CD4-positive, alpha-beta memory T cell (primary cell): ENCODE measurements at regions not wholly inside any gene's neighbourhood (a gene's known extent, or its start where the extent isn't known, plus 50 kb on each side); places are given as distances from the start of the nearest gene placed in this dataset.

Source experiments
- CTCF ChIA-PET: fragments of 350-600 bp; sonication (Branson Sonifier 250); formaldehyde crosslinking; loops from one replicate; lab custom pipeline; 2021; ENCODE audit warnings: inconsistent platforms; ENCODE audit not compliant: partially characterized antibody; lab: Charles Lee
- POLR2A ChIA-PET: fragments of 350-600 bp; sonication (Branson Sonifier 250); formaldehyde crosslinking; loops from one replicate; lab custom pipeline; 2021; ENCODE audit not compliant: partially characterized antibody; lab: Charles Lee
- DNase-seq, 5 donors: peaks; one replicate each; pipeline versions ENCODE4 v3.0.0 to v3.0.0-alpha.2; 2020 to 2022; ENCODE audit warnings: mixed read lengths in 1 of 5
- H3K27ac ChIP-seq: one replicate; pipeline ENCODE4 v1.7.0; 2013; ENCODE audit warnings: low read depth, low read length
- H3K27me3 ChIP-seq: 2 replicates; pipeline ENCODE4 v1.7.0; 2013; ENCODE audit warnings: mild to moderate bottlenecking, low read length, moderate library complexity; ENCODE audit not compliant: insufficient read depth
- H3K36me3 ChIP-seq: 2 replicates; pipeline ENCODE4 v1.7.0; 2013; ENCODE audit warnings: mild to moderate bottlenecking, low read length, moderate library complexity; ENCODE audit not compliant: insufficient read depth
- H3K4me1 ChIP-seq: 2 replicates; pipeline ENCODE4 v1.7.0; 2013; ENCODE audit warnings: mild to moderate bottlenecking, low read length, moderate library complexity; ENCODE audit not compliant: insufficient read depth
- H3K4me3 ChIP-seq, 2 donors: one replicate each; pipeline ENCODE4 v1.7.0; 2013; ENCODE audit warnings: low read length in 2 of 2, mild to moderate bottlenecking in 1 of 2
- H3K9me3 ChIP-seq, 2 donors: one replicate each; pipeline ENCODE4 v1.7.0; 2013; ENCODE audit warnings: low read length in 2 of 2, control low read depth in 1 of 2; ENCODE audit not compliant: control insufficient read depth in 1 of 2
- H3K27ac Mint-ChIP-seq, 7 donors: one replicate each; pipeline ENCODE4 v1.8.0; 2020 to 2021; ENCODE audit warnings: mixed read lengths in 7 of 7, mild to moderate bottlenecking in 6 of 7, inconsistent platforms in 3 of 7, moderate library complexity in 3 of 7
- H3K27me3 Mint-ChIP-seq, 2 donors: one replicate each; pipeline ENCODE4 v1.8.0; 2020 to 2021; ENCODE audit warnings: mixed read lengths in 2 of 2
- H3K36me3 Mint-ChIP-seq, 2 donors: one replicate each; pipeline ENCODE4 v1.8.0; 2020 to 2021; ENCODE audit warnings: mixed read lengths in 2 of 2, inconsistent platforms in 1 of 2, mild to moderate bottlenecking in 1 of 2
- H3K4me1 Mint-ChIP-seq, 4 donors: one replicate each; pipeline ENCODE4 v1.8.0; 2020 to 2021; ENCODE audit warnings: mixed read lengths in 4 of 4, mild to moderate bottlenecking in 1 of 4
- H3K4me3 Mint-ChIP-seq, 8 donors: one replicate each; pipeline ENCODE4 v1.8.0; 2020 to 2021; ENCODE audit warnings: mixed read lengths in 8 of 8, mild to moderate bottlenecking in 7 of 8, moderate library complexity in 6 of 8, inconsistent platforms in 3 of 8
- H3K9me3 Mint-ChIP-seq, 8 donors: one replicate each; pipeline ENCODE4 v1.8.0; 2020 to 2021; ENCODE audit warnings: mixed read lengths in 8 of 8, mild to moderate bottlenecking in 5 of 8, inconsistent platforms in 3 of 8, moderate library complexity in 1 of 8
- intact Hi-C: fragments of 100-400 bp; cut with micrococcal nuclease; formaldehyde crosslinking; loops from one replicate; pipeline ENCODE4 v1.15.1; 2023

DNA sequence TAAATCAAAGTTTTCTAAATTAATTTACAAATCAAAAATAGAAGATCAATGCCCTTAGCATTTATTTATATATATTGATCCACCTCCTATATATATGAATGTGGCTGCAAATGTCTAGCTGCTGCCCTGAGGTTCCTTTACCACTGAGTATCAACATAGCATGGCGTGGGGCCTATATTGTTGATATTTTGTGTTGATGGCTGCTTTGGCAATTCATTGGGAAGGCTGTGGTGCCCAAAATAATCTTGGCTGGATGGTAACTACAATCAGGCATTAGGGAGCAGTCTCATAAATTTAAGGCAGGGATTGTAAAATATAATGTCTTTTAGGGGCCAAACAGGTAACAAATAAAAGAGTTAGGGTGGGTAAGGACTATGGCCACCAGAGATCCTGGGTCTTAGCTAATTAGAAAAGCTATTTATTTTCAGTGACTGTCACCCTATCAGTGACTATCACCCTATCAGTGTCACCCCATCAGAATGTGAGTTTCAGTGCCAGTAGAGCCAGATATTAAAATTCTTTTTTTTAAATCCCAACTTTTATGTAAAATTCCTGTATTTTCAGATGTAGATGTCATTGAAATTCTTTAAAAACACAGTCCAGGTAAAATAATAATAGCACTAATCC is 190.7 kb upstream of the PCSK5 start:
- no peak overlapping the region for H3K27ac ChIP-seq
- no peaks in the 10 kb centered on the region for H3K4me1 Mint-ChIP-seq
- H3K4me3 ChIP-seq, result no peak overlapping the region
- H3K36me3 ChIP-seq, result no peaks in the 10 kb centered on the region
- H3K9me3 Mint-ChIP-seq, result peaks cover 0 to 4% (median 0%) of the 10 kb centered on the region in 8 donors
- no peaks in the 10 kb centered on the region for H3K27me3 Mint-ChIP-seq
- no peak for DNase-seq
- H3K36me3 Mint-ChIP-seq, result no peaks in the 10 kb centered on the region
- intact Hi-C loops, result no loop called here
- ChIA-PET CTCF (no interaction called here), POLR2A (no interaction called here)
- H3K4me3 Mint-ChIP-seq, result no peak overlapping the region
- H3K27me3 ChIP-seq, result no peaks in the 10 kb centered on the region
- no peak overlapping the region for H3K27ac Mint-ChIP-seq
- no peaks in the 10 kb centered on the region for H3K4me1 ChIP-seq
- H3K9me3 ChIP-seq, result no peaks in the 10 kb centered on the region

DNA sequence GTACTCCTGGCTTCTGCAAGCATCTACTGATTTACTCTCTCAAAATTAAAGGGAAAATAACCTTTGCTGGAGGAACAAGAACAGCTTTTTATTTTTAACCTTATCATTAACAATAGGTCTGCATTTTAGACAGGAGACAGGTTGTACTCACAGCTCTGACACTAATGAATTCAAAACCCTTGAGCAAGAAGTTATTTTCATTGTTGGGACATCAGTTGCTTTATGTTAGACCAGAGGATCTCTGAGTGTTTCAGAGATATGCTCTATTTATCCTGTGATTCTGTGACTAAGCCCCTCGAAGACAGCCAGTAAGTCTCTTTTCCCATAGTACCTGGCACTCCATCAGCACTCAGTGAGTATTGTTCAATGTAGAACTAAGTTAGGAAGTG is 190.2 kb upstream of the PCSK5 start:
- ChIA-PET CTCF (interaction anchor here (0.6 kb wide), 1 partner anchor 490 kb away, joined by 3 read pairs; no protein-coding TSS in a partner anchor), POLR2A (no interaction called here)
- Histone ChIP-seq H3K4me1 (no peaks in the 10 kb centered on the region), H3K4me3 (no peak overlapping the region), H3K27ac (no peak overlapping the region), H3K36me3 (no peaks in the 10 kb centered on the region), H3K9me3 (no peaks in the 10 kb centered on the region), H3K27me3 (no peaks in the 10 kb centered on the region)
- Mint-ChIP-seq H3K27ac (no peak overlapping the region), H3K4me3 (no peak overlapping the region), H3K27me3 (no peaks in the 10 kb centered on the region), H3K36me3 (no peaks in the 10 kb centered on the region), H3K4me1 (no peaks in the 10 kb centered on the region), H3K9me3 (peaks cover 0 to 4% (median 0%) of the 10 kb centered on the region in 8 donors)
- DNase-seq, result no peak
- intact Hi-C loops, result no loop called here

DNA sequence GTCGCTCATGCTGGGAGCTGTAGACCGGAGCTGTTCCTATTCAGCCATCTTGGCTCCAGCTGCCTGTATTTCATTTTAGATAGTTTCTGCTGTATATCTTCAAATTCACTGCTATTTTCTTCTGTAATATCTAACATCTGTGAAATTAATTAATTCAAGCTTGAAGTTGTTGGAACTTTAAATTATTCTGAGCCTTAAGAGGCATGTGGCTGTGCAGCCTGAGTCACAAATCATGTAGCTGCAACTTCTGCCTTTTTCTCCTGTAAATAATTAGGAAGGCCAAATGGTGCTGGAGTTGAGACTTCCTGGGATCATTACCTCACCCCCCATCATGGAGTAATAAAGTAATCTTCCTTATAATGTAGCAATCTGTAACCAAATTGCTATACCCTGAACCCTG is 183.3 kb upstream of the PCSK5 start:
- Histone ChIP-seq H3K27ac (no peak overlapping the region), H3K9me3 (no peaks in the 10 kb centered on the region), H3K4me3 (no peak overlapping the region), H3K4me1 (no peaks in the 10 kb centered on the region), H3K27me3 (no peaks in the 10 kb centered on the region), H3K36me3 (no peaks in the 10 kb centered on the region)
- Mint-ChIP-seq H3K4me1 (no peaks in the 10 kb centered on the region), H3K27me3 (peaks cover 0 to 2% of the 10 kb centered on the region in 2 donors), H3K27ac (no peak overlapping the region), H3K36me3 (no peaks in the 10 kb centered on the region), H3K9me3 (peaks cover 0 to 6% (median 2%) of the 10 kb centered on the region in 8 donors), H3K4me3 (no peak overlapping the region)
- POLR2A ChIA-PET, result no interaction called here
- intact Hi-C loops, result no loop called here
- CTCF ChIA-PET, result no interaction called here
- no peak for DNase-seq

DNA sequence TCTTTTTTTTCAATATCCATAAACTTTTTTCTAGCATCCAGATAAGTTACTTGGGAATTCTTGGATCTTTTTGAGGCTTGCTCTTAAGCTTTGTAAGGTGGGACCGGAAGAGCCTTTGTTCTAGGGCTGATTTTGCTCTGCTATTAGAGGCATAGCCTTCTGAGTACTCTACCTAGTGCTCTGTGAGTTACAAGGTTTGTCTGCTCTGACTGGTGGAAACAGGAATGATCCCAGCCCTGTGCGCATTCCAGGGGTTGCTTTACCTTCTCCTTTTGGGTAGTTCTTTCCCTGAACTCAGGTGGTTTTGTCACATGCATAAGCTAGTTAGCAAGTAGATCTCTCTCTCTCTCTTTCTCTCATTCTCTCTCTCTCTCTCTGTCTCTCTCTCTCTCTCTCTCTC is 180.8 kb upstream of the PCSK5 start:
- ChIA-PET POLR2A (no interaction called here), CTCF (no interaction called here)
- no peaks in the 10 kb centered on the region for H3K36me3 ChIP-seq
- H3K4me1 ChIP-seq, result no peaks in the 10 kb centered on the region
- Mint-ChIP-seq H3K4me3 (no peak overlapping the region), H3K27ac (no peak overlapping the region), H3K36me3 (no peaks in the 10 kb centered on the region), H3K27me3 (peaks cover 0 to 2% of the 10 kb centered on the region in 2 donors), H3K9me3 (peaks cover 0 to 3% (median under 1%) of the 10 kb centered on the region in 8 donors), H3K4me1 (no peaks in the 10 kb centered on the region)
- no peak overlapping the region for H3K4me3 ChIP-seq
- intact Hi-C loops, result no loop called here
- no peak for DNase-seq
- H3K27me3 ChIP-seq, result no peaks in the 10 kb centered on the region
- no peaks in the 10 kb centered on the region for H3K9me3 ChIP-seq
- H3K27ac ChIP-seq, result no peak overlapping the region

DNA sequence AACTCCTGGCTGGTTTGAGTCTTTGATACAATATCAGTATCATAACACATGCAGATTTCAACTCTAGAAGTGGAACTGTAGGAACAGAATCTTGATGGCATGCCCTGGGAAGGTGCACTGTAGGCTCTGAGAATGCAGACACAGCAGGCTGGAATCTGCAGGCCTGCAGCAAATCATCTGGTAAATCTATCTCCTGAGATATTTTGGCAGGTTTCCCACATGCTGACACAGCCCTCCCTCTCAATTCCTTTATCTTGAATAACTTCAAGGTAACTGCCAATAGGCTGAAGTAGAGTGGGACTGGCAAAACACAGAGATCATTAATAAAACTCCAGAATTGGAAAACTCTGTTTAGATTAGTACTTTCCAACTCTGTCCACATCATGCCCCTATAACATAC is 177.8 kb upstream of the PCSK5 start:
- peaks cover 0 to 2% of the 10 kb centered on the region in 2 donors for H3K27me3 Mint-ChIP-seq
- peaks cover 0 to 1% (median 0%) of the 10 kb centered on the region in 8 donors for H3K9me3 Mint-ChIP-seq
- H3K4me1 ChIP-seq, result no peaks in the 10 kb centered on the region
- H3K4me1 Mint-ChIP-seq, result no peaks in the 10 kb centered on the region
- no peak overlapping the region for H3K27ac ChIP-seq
- DNase-seq, result no peak
- H3K36me3 ChIP-seq, result no peaks in the 10 kb centered on the region
- H3K9me3 ChIP-seq, result no peaks in the 10 kb centered on the region
- ChIA-PET CTCF (no interaction called here), POLR2A (no interaction called here)
- intact Hi-C loops, result no loop called here
- no peak overlapping the region for H3K4me3 ChIP-seq
- H3K27me3 ChIP-seq, result no peaks in the 10 kb centered on the region
- no peak overlapping the region for H3K4me3 Mint-ChIP-seq
- H3K27ac Mint-ChIP-seq, result no peak overlapping the region
- no peaks in the 10 kb centered on the region for H3K36me3 Mint-ChIP-seq

DNA sequence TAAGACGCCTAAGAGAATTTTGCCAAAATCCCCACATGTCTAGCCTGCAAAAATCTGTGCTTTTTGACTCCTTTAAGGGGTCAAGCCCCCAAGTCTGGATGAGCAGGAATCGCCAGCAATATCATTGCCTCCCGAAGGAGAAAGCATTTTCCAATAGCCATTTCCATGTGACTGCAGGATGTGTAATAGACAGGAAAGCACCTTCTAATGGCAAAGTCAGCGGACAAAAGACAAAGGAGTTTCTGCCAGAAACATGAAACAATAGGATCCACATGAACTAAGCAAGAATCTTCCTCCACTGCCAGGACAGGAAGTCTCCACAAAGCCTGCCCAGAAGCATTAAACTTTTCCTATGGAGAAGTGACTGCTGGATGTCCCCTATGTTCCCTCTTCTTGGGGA is 177.1 kb upstream of the PCSK5 start:
- Histone ChIP-seq H3K4me1 (no peaks in the 10 kb centered on the region), H3K4me3 (no peak overlapping the region), H3K36me3 (no peaks in the 10 kb centered on the region), H3K27ac (no peak overlapping the region), H3K27me3 (no peaks in the 10 kb centered on the region), H3K9me3 (no peaks in the 10 kb centered on the region)
- Mint-ChIP-seq H3K9me3 (no peaks in the 10 kb centered on the region), H3K27ac (no peak overlapping the region), H3K4me3 (no peak overlapping the region), H3K36me3 (no peaks in the 10 kb centered on the region), H3K27me3 (peaks cover 0 to 2% of the 10 kb centered on the region in 2 donors), H3K4me1 (no peaks in the 10 kb centered on the region)
- intact Hi-C loops, result no loop called here
- POLR2A ChIA-PET, result no interaction called here
- DNase-seq, result no peak
- CTCF ChIA-PET, result no interaction called here

DNA sequence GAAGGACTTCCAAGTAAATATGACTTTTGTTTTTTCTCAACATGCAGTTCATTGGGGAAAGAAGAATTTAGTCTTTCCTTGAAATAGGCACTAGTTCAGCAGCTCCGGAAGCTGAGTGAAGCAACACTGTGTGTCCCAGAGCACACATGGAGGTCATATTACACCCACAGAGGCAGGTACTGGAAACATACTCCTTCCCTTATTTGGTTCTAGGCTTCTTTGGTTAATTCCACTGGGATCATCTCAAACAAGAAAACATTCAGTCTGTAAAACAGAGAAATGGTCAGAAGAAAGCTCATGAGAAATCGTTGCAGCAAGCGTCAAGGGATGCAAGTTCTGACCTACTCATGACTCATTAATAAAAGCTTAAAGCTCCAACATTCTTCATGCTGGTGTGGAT is 175.1 kb upstream of the PCSK5 start:
- DNase-seq, result no peak
- H3K27ac Mint-ChIP-seq, result no peak overlapping the region
- intact Hi-C loops, result no loop called here
- no peak overlapping the region for H3K27ac ChIP-seq
- H3K36me3 ChIP-seq, result no peaks in the 10 kb centered on the region
- no peaks in the 10 kb centered on the region for H3K36me3 Mint-ChIP-seq
- ChIA-PET CTCF (no interaction called here), POLR2A (no interaction called here)
- no peaks in the 10 kb centered on the region for H3K4me1 Mint-ChIP-seq
- no peak overlapping the region for H3K4me3 ChIP-seq
- peaks cover 0 to 3% of the 10 kb centered on the region in 2 donors for H3K27me3 Mint-ChIP-seq
- no peaks in the 10 kb centered on the region for H3K4me1 ChIP-seq
- no peaks in the 10 kb centered on the region for H3K9me3 Mint-ChIP-seq
- H3K4me3 Mint-ChIP-seq, result no peak overlapping the region
- no peaks in the 10 kb centered on the region for H3K27me3 ChIP-seq
- no peaks in the 10 kb centered on the region for H3K9me3 ChIP-seq

DNA sequence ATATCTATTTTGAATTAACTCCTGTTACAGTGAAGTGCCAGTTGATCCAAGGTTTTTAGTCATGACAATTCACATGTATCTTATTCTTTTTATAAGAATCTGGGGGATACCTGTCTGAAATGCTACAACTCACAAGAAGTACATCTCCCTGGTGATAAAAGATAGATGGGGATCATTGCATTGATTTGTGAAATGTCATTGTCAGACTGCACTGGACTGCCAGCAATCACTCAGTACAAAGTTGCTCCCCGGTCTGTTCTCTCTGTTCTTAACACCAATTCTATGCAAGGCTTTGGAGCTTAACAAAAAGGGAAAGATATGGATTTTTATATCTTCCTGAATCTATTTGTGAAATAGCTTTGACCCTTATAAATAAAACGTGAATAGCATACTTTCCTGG is 171.8 kb upstream of the PCSK5 start:
- H3K27me3 Mint-ChIP-seq, result peaks cover 0 to 3% of the 10 kb centered on the region in 2 donors
- no peaks in the 10 kb centered on the region for H3K36me3 ChIP-seq
- POLR2A ChIA-PET, result no interaction called here
- H3K4me1 Mint-ChIP-seq, result no peaks in the 10 kb centered on the region
- no peak for DNase-seq
- no peak overlapping the region for H3K27ac Mint-ChIP-seq
- intact Hi-C loops, result no loop called here
- no peaks in the 10 kb centered on the region for H3K4me1 ChIP-seq
- H3K4me3 Mint-ChIP-seq, result no peak overlapping the region
- no peaks in the 10 kb centered on the region for H3K9me3 ChIP-seq
- H3K4me3 ChIP-seq, result no peak overlapping the region
- no peaks in the 10 kb centered on the region for H3K36me3 Mint-ChIP-seq
- H3K27ac ChIP-seq, result no peak overlapping the region
- H3K9me3 Mint-ChIP-seq, result no peaks in the 10 kb centered on the region
- CTCF ChIA-PET, result no interaction called here
- no peaks in the 10 kb centered on the region for H3K27me3 ChIP-seq
